HG03378 (cell line): ENCODE measurements at regions not wholly inside any gene's neighbourhood (a gene's known extent, or its start where the extent isn't known, plus 50 kb on each side); places are given as distances from the start of the nearest gene placed in this dataset.

Experiments used
- ATAC-seq: cut with Tn5 transposase; IDR thresholded peaks from one replicate; pipeline ENCODE4 v1.9.1; 2021; ENCODE audit warnings: mild to moderate bottlenecking, moderate library complexity; ENCODE audit not compliant: unreplicated experiment

DNA sequence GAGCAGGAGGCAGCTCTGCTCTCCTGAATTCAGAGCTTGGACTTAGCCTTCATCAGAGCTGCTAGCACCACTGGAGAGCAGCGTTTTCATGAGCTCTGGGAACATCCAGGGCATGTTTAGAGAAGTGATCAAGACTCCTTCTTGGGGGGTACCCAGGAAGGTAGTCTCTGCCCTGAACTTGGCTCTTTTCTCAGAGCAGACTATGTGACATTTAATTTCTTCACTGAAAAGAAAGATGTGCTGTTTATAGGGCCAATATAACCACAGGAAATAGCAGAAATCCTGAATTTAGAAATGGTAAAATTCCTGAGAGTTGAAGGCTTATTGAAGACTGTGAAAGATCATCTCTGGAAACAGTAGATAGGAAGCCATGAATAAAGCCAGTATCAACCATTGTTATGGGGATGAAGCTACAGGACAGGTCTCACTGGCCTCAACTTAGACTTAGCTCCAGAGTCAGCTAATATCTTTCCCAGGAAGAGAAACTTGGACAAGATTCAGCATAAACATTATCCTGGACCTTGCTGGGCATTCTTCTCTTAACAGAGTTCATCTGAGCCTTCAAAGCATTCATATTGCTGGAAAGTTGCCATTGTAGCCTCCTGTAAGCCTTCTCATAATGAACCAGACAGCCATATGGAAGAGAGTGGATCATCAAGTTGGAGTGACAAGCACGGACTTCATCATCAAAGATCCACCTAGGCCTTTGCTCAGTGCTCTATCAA, 386.6 kb upstream of the THBS1 start:
- no peak for ATAC-seq

DNA sequence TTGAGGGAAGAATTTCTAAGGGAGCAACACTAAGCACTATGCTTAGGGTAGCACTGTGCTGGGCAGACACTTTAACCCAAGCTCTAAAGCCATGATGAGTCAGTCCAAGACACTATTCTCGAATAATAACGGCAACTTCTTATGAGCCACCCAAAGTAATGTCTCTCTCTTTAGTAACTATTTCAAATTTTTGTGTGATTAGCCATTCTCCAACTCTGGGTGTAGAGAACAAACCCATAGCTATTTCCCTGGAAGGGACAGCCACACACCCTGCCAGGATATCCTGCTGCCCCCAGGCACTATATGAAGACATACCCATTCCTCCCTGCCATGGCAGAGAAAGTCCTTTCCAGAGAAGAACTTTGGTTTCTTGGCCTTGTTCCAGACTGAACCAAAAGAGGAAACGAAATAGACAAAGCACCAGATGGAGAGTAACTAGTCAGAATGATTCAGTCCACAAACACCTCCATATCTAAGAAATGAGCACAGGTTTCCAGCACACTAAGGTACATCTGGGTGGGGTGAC, 384.9 kb upstream of the THBS1 start:
- ATAC-seq: no peak

DNA sequence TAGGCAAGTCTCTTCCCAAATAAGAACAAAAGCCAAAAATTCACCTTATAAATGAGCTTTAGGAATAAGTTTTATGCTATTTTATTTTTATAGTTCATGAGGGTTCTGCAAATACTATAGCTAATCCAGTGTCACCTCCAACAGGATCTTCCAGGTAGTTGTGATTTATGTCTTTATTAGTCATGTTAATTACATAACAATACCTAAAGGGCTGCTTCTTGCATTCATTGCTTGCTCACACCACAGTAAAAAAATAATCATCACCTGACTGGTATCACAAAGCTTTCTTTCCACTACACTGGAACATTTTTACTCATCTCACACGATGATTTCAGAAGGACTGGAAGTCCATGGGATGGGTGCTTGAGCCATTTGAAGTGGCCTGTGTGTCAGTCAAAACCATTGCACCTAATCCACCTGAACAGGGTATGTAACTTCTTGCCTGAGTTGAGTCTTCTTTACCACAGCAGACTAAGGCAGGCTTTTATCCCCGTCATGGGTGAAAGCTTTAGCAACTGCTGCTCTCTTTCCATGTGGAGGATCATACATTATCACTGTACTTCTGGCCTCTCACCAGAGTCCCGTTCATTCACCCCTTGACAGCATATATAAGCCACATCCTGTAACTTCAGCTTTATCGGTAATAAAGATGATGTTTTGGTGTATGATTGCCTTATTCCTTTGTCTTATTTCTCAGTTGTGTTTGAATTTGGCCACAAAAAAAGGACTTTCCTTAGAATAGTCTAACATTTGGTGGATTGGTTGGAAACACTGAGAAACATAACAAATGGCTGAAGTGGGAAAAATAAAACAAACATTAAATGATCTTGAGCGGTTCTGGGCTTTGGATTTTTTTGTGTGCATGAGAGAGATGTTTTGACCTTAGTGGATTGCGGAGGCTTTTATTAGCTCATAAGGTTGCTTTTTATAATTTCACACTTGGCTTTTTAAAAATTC, 382.6 kb upstream of the THBS1 start:
- no peak for ATAC-seq

DNA sequence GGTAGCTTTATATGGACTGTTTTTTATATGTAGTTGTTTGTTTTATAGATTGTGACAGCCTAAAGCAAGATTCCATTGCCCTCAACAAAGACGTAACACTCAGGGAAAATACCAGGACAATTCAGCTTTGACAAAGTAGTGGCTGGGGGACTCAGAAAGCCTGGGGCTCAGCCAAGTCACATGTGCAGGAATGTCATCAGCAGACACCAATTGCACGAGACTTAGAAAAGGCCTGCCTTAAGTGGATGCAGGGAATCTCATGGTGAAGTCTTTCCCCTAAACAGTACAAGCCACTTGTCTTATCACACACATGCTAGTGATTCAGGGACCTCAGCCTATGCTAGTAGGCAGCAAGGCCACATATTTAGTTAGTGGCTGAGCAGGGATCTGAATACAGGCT, 381.8 kb upstream of the THBS1 start:
- no peak for ATAC-seq

DNA sequence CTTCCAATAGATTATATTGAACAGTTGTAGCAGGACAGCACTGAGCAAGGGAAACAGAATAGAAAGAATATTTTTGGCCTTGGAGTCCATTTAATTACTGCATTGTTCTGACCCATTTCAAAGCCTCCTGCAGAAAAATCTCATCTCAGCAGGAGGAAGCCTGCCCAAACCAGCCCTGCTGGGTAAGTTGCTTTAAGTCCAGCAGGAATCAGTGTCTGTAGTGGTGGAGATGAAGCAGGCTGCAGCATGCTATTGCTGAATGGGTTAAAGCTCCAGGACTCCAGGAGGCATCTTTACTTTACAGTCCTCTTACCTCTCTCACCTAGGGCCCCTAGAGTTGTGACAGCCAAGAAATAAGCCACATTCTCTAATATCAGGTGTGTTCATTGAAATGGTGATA, 380.3 kb upstream of the THBS1 start:
- ATAC-seq: no peak

DNA sequence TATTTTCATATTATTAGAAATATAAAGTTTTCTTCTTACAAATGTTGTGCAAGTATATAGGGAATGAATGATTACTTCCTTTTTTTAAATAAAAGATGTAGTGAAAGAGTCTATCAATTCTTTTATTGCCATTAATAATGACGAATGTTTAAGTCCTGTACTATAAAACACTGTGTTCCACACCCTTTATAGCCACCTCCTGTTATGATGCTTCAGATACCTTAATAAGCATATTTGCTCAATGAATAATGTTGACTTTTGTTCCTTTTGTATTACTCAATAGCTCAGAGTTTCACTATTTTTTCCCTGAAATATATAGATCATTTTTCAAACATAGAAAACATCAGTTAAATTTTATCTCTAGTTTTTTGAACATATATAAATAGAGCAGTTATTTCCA, 378.2 kb upstream of the THBS1 start:
- no peak for ATAC-seq

DNA sequence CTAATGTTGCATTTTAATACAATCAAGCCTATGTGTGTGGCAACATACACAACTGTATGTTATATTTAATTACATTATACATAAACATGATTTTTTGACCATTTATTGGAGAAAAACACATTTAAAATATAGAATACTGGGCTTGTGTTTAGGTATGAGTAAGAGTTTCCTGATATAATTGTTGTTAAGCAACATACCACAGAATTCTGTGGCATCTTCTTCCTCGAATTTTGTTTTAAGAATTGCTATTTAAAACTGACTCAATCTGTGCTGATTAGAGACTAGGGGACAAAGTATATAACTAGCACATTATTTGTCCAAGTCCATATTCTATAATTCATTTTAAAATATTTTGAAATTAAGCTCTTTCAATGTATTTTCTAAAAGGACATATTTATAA, 376.8 kb upstream of the THBS1 start:
- no peak for ATAC-seq

DNA sequence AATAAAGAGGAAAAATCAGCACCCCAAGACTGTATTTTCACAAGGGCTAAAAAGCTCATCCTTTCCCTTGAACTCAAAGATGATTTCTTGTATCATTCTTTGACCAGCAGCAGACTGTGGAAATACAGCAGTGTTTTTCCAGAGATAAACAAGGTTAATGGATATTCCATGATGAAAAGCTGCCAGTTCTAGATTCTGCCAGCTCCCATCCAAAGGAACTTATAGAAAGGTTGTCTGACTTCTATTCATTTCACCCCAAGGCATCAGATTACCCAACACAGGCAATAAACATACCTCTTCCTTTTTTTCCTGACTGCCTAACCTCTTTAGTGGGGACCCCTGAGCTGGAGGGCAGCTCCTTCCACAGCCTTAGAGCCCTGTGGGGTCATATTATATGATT, 375.8 kb upstream of the THBS1 start:
- ATAC-seq: no peak

DNA sequence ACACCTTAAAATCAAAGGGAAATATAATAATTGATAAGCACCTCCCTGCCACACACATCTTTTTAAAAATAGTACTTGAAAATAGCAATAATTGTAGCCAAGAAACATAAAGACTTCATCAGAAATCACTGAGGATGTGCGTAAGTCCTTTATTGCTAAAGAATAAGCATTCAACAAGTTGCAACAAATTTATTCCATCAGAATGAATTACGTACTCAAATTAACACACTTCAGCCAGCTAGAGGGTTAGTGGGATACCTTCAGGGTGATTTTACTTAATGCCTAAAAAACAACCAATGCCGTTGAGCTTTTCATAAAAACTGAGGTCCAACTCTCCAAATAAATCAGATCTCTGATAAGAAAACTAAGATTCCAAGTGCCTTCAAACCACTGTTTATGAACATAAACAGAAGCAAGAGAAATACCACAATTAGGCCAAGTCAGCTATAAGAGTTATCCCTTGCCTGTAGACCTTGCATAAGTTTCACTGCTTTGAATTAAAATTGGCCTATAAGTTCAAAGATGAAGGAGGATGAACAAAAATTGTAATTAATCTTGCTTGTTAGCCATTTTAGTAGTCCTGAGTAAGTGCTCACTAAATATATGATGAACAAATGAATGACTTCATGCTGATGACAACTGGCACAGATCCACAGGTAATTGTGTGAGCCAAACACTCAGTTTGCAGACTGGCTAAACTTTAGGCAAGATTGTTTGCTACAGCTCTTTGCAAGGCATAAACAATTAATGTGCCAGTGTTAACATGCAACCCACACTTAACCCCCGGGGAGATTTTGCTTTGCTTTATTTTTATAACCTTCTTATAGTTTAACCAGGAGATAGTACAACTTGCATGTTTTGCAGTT, 375.1 kb upstream of the THBS1 start:
- no peak for ATAC-seq

DNA sequence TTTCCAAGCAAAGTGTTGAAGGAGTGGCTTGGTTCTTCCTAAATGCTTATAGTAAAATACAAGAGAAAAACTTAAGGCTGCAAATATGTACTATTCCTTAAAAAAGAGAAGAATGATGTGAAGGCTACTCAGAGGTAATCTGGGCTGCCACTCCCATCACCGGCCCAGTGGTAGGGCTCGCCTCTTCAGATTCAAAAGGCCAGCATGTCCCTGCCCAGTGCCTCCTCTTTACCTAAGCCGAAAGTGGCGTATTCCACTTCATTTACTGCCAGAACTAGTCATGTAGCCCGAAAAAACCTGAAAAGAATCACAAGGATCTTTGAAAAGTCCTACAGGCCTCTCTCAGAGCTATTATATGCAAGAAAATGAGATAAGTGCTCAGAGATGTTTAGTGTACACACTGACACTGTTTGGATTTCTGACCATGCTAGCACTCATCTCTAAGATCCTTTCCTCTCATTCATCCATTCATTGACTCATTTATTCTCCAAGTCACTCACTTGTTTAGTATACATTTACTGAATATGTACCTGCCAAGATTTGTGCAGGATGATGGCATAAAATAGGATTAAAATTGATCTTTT, 373.3 kb upstream of the THBS1 start:
- no peak for ATAC-seq

DNA sequence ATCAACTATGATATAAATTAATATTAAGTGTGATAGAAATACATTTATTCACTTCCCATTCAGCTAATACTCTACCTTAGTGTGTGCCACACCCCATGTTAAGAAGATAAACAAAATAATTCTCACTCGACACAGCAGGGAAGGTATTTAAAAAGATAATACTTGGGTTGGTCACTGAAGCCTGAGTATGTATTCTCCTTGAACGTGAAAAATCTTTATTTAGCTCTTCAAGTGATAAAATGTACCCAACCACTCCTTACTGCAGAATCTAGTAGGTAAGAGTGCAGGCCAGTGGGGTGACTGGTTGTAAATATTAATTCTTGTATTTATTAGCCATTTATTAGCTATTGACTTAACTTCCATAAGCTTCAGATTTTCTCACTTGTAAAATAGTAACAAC, 372.7 kb upstream of the THBS1 start:
- ATAC-seq: no peak

DNA sequence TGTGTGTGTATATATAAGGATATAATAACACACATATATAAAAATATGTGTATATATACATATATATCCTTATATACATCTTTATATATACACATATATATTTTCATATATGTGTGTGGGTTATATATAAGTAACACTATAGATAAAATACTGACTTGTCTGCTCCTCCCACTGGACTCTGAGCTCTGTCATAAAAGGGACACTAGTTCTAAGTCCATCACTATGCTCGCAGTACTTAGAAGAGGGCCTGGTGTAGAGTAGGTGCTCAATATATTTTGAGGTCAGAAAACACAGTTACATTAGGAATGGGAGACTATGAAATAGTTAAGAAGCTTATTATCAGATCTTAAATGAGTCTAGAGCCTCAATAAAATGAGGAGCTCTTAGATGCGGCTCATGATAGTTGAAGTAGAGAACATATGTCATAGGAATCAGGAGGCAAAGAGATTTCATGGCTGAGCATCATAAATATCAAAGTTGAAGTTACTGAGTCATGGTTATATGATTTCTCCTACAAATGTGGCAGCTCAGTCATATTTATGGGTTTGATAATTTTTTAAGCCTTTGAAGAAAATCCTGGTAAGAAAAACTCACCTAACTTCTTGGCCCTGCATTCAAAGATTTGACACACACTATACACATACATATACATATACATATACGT, 371.2 kb upstream of the THBS1 start:
- ATAC-seq: no peak

DNA sequence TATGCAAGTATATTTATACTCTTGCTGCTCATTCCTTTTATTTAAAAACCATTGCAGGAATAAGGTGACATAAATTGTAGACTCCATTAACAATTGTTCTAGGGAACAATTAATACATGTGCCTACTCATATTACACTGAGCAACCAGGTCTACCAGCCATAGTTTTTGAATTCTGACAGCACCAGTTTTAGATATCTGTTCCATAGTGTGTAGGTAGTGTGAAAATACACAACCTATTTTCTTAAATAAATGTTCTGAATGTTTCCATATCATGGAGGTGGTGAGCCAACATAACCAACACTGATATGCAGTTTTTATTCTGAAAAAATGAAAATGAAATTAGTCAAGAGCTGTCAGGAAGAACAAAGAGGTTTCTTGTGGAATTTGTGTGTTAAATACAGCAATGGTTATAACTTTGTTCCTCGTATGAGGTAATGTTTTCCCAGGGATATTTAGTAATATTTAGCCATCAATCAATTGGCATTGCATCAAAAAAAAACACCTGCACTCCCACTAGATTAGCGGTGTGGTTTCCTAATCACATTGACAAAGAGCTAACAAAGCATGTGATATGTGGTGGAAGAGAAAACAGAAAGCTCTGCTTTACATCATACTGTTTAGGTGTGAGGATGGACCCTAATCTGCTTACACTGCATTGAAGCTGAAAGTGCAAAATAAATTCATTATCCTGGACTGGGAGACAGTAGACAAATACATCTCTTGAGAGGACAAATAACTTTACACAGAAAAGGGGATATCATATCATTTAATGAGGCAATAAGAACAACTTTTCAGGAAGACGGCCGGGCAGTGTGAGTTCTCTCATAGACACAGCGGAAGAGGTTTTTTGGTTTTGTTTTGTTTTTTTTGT, 369.5 kb upstream of the THBS1 start:
- no peak for ATAC-seq

DNA sequence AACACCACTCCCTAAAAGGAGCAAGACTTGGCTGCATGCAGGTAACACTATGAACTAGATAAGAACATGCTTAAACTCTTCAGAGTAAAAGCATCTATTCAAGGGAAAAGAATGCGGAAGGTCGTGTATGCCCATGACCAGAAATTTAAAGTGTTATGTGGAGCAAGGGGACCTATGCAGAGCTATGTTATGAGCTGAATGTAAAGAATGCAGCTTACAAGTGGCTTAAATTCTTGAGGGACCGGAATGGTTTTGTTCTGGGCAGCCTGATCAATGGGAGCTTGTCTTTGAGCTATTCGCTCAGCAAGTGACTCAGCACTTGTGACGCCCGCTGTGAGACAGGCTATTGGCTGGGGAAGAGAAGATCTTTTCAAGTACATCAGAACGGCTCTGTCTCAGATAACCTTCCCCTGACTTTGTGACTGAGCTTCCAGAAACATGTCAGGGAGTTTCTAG, 367.5 kb upstream of the THBS1 start:
- no peak for ATAC-seq

DNA sequence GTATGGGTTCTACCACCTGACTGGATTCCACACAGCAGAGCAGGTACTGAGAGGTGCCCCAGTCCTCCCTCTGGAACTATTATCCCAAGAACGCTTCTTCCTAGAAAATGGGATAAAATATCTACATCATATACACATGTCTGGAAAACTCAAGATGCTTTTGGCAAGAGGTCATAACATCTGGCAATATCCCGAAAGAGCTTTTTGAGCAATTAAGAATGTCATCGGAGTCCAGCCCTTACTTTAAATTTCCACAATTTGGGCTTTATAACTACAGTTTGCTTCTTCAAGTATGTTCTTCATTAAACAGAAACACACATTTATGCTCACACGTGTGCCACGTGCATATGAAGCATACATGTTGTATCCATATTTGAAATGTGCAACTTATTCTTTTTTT, 365.9 kb upstream of the THBS1 start:
- ATAC-seq: no peak

DNA sequence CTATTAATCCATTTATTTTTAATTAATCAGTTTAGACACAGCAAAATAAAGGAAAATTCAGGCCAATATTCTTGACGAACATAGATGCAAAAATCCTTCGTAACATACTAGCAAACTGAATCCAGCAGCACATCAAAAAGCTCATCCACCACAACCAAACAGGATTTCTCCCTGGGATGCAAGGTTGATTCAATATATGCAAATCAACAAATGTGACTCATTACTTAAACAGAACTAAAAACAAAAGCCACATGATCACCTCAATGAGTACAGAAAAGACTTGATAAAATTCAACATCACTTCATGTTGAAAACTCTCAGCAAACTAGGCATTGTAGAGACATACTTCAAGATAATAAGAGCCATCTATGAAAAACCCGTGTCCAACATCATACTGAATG, 364.1 kb upstream of the THBS1 start:
- no peak for ATAC-seq

DNA sequence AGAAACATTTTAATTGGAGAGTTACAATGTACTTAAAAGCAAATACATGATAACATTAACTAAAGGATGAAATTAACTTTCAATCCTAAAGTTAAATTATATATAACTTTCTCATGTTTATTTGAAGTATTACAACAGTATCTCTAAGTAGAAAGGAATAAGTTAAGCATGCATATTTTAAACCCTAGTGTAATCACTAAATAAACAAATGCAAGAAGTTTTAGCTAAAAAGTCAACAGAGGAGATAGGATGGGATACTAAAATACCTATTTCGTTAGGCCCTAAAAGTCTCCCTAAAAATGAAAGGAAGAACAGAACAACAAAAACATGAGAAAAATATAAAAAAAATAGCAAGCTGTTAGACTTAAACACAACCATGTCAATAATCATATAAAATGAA, 361.3 kb upstream of the THBS1 start:
- no peak for ATAC-seq

DNA sequence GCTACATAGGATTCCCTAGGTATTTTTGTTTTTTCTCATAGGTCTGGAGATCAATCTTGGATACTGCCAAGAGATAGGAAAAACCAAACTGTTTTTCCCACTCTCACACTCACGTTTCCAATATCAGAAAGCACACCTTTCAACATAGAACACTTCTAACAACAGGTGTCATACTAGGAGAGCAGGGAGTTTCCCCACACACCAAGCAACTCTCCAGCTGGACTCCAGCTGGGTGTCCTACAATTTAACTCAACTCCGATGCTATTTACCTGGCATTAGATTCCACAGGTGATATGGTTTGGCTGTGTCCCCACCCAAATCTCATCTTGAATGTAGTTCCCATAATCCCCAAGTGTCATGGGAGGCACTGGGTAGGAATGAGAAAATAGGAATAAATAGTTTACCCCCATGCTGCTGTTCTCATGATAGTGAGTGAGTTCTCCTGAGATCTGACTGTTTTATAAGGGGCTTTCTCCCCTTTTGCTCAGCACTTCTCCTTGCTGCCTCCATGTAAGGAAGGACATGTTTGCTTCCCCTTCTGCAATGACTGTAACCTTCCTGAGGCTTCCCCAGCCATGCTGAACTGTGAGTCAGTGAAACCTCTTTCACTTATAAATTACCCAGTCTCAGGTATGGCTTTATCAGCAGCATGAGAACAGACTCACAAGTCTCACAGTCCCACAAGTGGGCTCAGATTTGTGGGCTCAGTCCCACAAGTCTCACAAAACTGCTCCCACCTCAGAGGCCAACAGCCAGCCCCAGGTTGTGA, 354.5 kb upstream of the THBS1 start:
- no peak for ATAC-seq
